BJ (cell line): ENCODE measurements at regions not wholly inside any gene's neighbourhood (a gene's known extent, or its start where the extent isn't known, plus 50 kb on each side); places are given as distances from the start of the nearest gene placed in this dataset.

Experiments
- CTCF ChIA-PET: fragments of 350-600 bp; formaldehyde crosslinking; extraction: SDS; loops from one replicate; lab custom pipeline; 2021; ENCODE audit warnings: antibody characterized with exemption, inconsistent platforms; lab: Yijun Ruan, JAX
- POLR2A ChIA-PET: fragments of 300-600 bp; sonication (Branson Sonifier 250); formaldehyde crosslinking; extraction: SDS; loops from one replicate; lab custom pipeline; 2021; ENCODE audit warnings: antibody characterized with exemption; lab: Charles Lee
- DNase-seq: peaks from one replicate; pipeline ENCODE4 v3.0.0-alpha.2; 2011; ENCODE audit warnings: low read depth
- H3K27me3 ChIP-seq: 2 replicates; pipeline ENCODE4 v1.6.0; 2011; ENCODE audit warnings: low read length; ENCODE audit not compliant: control insufficient read depth, insufficient read depth
- H3K36me3 ChIP-seq: 2 replicates; pipeline ENCODE4 v1.5.1; 2011; ENCODE audit warnings: low read length; ENCODE audit not compliant: control insufficient read depth, insufficient read depth
- H3K4me3 ChIP-seq: 2 replicates; pipeline ENCODE4 v1.5.1; 2011; ENCODE audit warnings: low read depth, mild to moderate bottlenecking, control low read depth, low read length
- TF ChIP-seq, protein P1 (sequence below): IDR thresholded peaks from 2 replicates; pipeline ENCODE4 v1.5.1; 2011; ENCODE audit warnings: low read depth, mild to moderate bottlenecking, control low read depth, inconsistent platforms, low read length, moderate library complexity; ENCODE audit not compliant: insufficient read depth

DNA sequence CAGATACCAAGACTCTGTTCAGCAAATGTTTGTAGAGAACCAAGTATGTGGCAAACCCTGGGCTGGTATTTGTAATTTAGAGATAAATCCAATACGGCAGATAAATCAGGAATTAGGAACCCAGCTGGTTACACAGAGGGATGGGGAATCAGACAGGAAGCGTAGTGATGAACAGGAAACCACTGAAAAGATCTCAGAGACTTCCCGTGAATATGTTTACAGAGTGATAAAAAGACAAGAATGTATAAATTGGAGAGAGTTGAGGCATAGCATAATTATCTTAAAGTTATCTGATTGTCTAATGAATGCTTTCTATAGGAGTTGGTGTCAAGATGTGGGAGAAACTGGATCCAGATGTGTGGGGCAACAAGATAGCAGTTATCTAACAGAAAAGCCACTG, 246.6 kb upstream of the SMARCA2 start:
- CTCF ChIA-PET = no interaction called here
- Histone ChIP-seq H3K4me3 (no peak overlapping the region), H3K27me3 (no peaks in the 10 kb centered on the region), H3K36me3 (no peaks in the 10 kb centered on the region)
- POLR2A ChIA-PET = no interaction called here
- TF ChIP-seq, protein P1, sequence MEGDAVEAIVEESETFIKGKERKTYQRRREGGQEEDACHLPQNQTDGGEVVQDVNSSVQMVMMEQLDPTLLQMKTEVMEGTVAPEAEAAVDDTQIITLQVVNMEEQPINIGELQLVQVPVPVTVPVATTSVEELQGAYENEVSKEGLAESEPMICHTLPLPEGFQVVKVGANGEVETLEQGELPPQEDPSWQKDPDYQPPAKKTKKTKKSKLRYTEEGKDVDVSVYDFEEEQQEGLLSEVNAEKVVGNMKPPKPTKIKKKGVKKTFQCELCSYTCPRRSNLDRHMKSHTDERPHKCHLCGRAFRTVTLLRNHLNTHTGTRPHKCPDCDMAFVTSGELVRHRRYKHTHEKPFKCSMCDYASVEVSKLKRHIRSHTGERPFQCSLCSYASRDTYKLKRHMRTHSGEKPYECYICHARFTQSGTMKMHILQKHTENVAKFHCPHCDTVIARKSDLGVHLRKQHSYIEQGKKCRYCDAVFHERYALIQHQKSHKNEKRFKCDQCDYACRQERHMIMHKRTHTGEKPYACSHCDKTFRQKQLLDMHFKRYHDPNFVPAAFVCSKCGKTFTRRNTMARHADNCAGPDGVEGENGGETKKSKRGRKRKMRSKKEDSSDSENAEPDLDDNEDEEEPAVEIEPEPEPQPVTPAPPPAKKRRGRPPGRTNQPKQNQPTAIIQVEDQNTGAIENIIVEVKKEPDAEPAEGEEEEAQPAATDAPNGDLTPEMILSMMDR = no peak
- DNase-seq = no peak

DNA sequence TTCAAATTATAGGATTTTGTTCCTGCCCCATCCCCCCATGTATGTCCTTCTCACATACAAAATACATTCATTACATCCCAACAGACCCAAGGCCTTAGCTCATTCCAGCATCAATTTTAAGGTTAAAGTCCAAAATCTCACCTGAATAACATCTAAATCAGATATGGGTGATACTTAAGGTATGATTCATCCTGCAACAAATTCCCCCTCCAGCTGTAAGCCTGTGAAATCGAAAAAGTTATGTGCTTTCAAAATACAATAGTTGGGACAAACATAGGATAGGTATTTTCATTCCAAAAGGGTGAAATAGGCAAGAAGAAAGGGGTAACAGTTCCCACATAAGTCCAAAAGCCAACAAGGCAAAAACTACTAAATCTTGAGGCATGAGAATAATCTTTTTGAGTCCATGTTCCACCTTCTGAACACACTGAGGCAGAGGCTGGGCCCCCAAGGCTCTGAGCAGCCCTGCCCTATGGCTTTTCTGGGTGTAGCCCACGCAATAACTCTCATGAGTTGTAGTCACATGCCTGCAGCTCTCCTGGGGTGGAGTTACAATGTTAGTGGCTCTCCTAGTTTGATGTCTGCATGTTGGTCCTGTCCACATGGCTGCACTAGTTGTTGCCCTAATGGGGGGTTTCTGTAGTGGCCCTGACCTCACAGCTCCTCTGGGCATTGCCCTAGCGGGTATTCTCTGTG, 243.9 kb upstream of the SMARCA2 start:
- no peak for DNase-seq
- Histone ChIP-seq H3K36me3 (no peaks in the 10 kb centered on the region), H3K4me3 (no peak overlapping the region), H3K27me3 (no peaks in the 10 kb centered on the region)
- ChIA-PET POLR2A (no interaction called here), CTCF (no interaction called here)
- TF ChIP-seq, protein P1 = no peak

DNA sequence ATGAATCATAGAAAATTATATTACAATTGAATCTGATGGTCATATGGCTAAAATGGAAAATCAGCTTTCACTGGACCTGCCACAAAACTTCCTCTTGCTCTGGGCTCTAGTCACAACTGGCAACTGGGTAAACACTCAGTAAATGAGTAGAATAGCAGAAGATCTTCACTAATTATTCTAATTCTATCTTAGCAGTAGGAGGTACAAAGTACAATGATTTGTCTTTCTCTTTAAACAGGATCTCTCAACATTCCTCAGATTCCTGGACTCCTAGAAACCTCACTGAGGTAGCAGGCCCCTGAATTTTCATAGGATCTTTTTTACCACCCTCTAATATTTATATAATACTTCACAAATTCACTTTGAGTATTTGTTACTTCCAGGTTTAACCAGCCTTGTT, 239.9 kb upstream of the SMARCA2 start:
- no peak for DNase-seq
- TF ChIP-seq, protein P1 = no peak
- POLR2A ChIA-PET = no interaction called here
- Histone ChIP-seq H3K4me3 (no peak overlapping the region), H3K27me3 (no peaks in the 10 kb centered on the region), H3K36me3 (no peaks in the 10 kb centered on the region)
- CTCF ChIA-PET = no interaction called here

DNA sequence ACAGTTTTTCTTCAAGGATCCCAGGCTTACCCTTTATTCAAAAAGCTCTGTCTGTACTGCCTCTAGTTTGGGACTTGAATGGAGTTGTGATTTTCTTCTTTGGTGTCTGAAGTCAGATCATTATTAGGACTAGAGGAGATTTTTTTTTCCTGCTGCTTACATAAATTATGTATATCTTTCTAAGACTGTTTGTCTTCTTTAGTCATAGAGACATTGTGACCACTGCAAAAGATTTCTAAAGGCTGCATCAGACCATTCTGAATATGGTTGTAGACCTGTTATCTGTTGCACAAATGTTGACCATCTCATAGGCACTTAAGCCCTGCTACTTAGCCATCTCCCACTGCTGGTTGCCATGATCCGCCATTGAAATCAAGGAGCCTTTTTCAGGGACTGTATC, 238.5 kb upstream of the SMARCA2 start:
- Histone ChIP-seq H3K4me3 (no peak overlapping the region), H3K27me3 (no peaks in the 10 kb centered on the region), H3K36me3 (no peaks in the 10 kb centered on the region)
- TF ChIP-seq, protein P1 = no peak
- no peak for DNase-seq
- ChIA-PET CTCF (no interaction called here), POLR2A (no interaction called here)

DNA sequence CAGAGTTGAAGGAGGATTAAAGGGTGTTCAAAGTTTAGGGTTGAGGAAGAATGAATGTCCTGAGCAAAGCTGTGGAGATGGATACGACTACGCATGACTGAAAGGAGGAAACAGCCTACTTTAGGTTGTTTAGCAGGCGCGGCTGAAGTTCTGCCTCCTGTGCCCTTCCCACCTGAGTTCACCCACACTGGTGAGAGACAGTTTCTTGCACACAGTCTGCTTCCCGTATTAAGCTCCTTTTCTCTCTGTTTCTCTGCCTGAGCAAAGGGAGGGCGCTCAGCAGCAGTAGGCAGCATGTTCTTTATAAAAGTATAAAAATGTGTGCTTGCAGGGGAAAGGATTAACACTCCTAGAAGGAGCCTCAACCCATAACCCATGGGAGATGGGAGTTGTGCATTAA, 224.0 kb upstream of the SMARCA2 start:
- no peak for DNase-seq
- Histone ChIP-seq H3K27me3 (no peaks in the 10 kb centered on the region), H3K36me3 (no peaks in the 10 kb centered on the region), H3K4me3 (no peak overlapping the region)
- POLR2A ChIA-PET = no interaction called here
- TF ChIP-seq, protein P1 = no peak
- CTCF ChIA-PET = no interaction called here
